GM20000 (cell line): ENCODE measurements at regions not wholly inside any gene's neighbourhood (a gene's known extent, or its start where the extent isn't known, plus 50 kb on each side); places are given as distances from the start of the nearest gene placed in this dataset.
"Not testable (repeated sequence)": the region's sequence is repeated elsewhere in the genome, so short reads cannot be mapped to it uniquely, and the experiment has no call there.

Experiments used
- DNase-seq: peaks from one replicate; pipeline ENCODE4 v3.0.0; 2012; ENCODE audit warnings: low spot score
- CTCF ChIP-seq: IDR thresholded peaks from 2 replicates; pipeline ENCODE4 v1.5.1; 2012; ENCODE audit warnings: mild to moderate bottlenecking, control low read depth; ENCODE audit errors: extremely low read depth, missing control alignments

GRCh38 chrX:2640436-2641150 lies 50.5 kb upstream of the CD99 start:
- no peak for TF ChIP-seq CTCF

GRCh38 chrX:2638279-2638678 lies 52.8 kb upstream of the CD99 start:
- no peak for TF ChIP-seq CTCF
- DNase-seq, result no peak

More at GRCh38 chrX:2640436-2641150, 50.5 kb upstream of the CD99 start:
- no peak for DNase-seq

- DNase-seq, result no peak
- no peak for TF ChIP-seq CTCF
Observed at GRCh38 chrX:2635342-2635741, 55.8 kb upstream of the CD99 start.

- DNase-seq, result no peak
- TF ChIP-seq CTCF, result no peak
Observed at GRCh38 chrX:2632533-2633504, 58.3 kb upstream of the CD99 start.

- no peak for TF ChIP-seq CTCF
- no peak for DNase-seq
Observed at GRCh38 chrX:2631743-2632532, 59.2 kb upstream of the CD99 start.

- DNase-seq, result not testable (repeated sequence)
Observed at GRCh38 chrX:2630935-2631742, 60.0 kb upstream of the CD99 start.

- not testable (repeated sequence) for DNase-seq
Observed at GRCh38 chrX:2630008-2630934, 60.8 kb upstream of the CD99 start.
